Skin epidermis (tissue), 12 donors: ENCODE measurements at regions not wholly inside any gene's neighbourhood (a gene's known extent, or its start where the extent isn't known, plus 50 kb on each side); places are given as distances from the start of the nearest gene placed in this dataset.
"Not testable (repeated sequence)": the region's sequence is repeated elsewhere in the genome, so short reads cannot be mapped to it uniquely, and the experiment has no call there.

Source experiments
- H3K27ac ChIP-seq, 21 experiments: fragments of 200-600 bp; sonication (generic) in 11 of 21; one replicate each; pipeline ENCODE4 v1.5.0; 2020; ENCODE audit warnings: mild to moderate bottlenecking in 3 of 21, inconsistent platforms in 2 of 21, moderate library complexity in 2 of 21
- H3K4me3 ChIP-seq, 7 experiments: fragments of 200-600 bp; sonication (generic) in 2 of 7; one replicate each; pipeline ENCODE4 v1.5.0; 2020; ENCODE audit warnings: inconsistent platforms in 2 of 7, mild to moderate bottlenecking in 2 of 7, moderate library complexity in 1 of 7

GRCh38 chr10:26952094-26952493 lies 91.3 kb upstream of the ABI1 start:
- Histone ChIP-seq H3K4me3 (no peak overlapping the region), H3K27ac (no peak overlapping the region)

- Histone ChIP-seq H3K4me3 (no peak overlapping the region), H3K27ac (no peak overlapping the region)
Observed at GRCh38 chr10:26951650-26952049, 90.9 kb upstream of the ABI1 start.

- Histone ChIP-seq H3K27ac (no peak overlapping the region), H3K4me3 (no peak overlapping the region)
Observed at GRCh38 chr10:26950934-26951333, 90.2 kb upstream of the ABI1 start.

GRCh38 chr10:26946102-26946811 lies 85.5 kb upstream of the ABI1 start:
- Histone ChIP-seq H3K4me3 (peak overlapping the region in 4 of 7 experiments; percentile 8 to 29 (median 19)), H3K27ac (peak overlapping the region in 5 of 21 experiments; percentile 11 to 51 (median 25))

GRCh38 chr10:26944261-26944882 lies 83.6 kb upstream of the ABI1 start:
- Histone ChIP-seq H3K4me3 (no peak overlapping the region), H3K27ac (no peak overlapping the region)

GRCh38 chr10:26939962-26940354 lies 79.2 kb upstream of the ABI1 start:
- H3K27ac ChIP-seq, result no peak overlapping the region
- no peak overlapping the region for H3K4me3 ChIP-seq

- no peak overlapping the region for H3K4me3 ChIP-seq
Observed at GRCh38 chr10:26939290-26939961, 78.7 kb upstream of the ABI1 start.

GRCh38 chr10:26938578-26938977 lies 77.8 kb upstream of the ABI1 start:
- H3K27ac ChIP-seq, result no peak overlapping the region
- no peak overlapping the region for H3K4me3 ChIP-seq

More at GRCh38 chr10:26939290-26939961, 78.7 kb upstream of the ABI1 start:
- H3K27ac ChIP-seq, result no peak overlapping the region

GRCh38 chr10:26937371-26937770 lies 76.6 kb upstream of the ABI1 start:
- no peak overlapping the region for H3K4me3 ChIP-seq
- H3K27ac ChIP-seq, result no peak overlapping the region

- not testable (repeated sequence) for H3K4me3 ChIP-seq, H3K27ac ChIP-seq
Observed at GRCh38 chr10:26934190-26934589, 73.4 kb upstream of the ABI1 start.

- Histone ChIP-seq H3K4me3 (no peak overlapping the region), H3K27ac (no peak overlapping the region)
Observed at GRCh38 chr10:26932576-26932975, 71.8 kb upstream of the ABI1 start.

- H3K27ac ChIP-seq, result no peak overlapping the region
- H3K4me3 ChIP-seq, result no peak overlapping the region
Observed at GRCh38 chr10:26931223-26931622, 70.5 kb upstream of the ABI1 start.

GRCh38 chr10:26922824-26923223 lies 62.1 kb upstream of the ABI1 start:
- H3K4me3 ChIP-seq, H3K27ac ChIP-seq: not testable (repeated sequence)

- not testable (repeated sequence) for H3K27ac ChIP-seq
Observed at GRCh38 chr10:26919156-26919860, 58.5 kb upstream of the ABI1 start.

GRCh38 chr10:26914898-26915297 lies 54.1 kb upstream of the ABI1 start:
- Histone ChIP-seq H3K27ac (no peak overlapping the region), H3K4me3 (no peak overlapping the region)

More at GRCh38 chr10:26919156-26919860, 58.5 kb upstream of the ABI1 start:
- not testable (repeated sequence) for H3K4me3 ChIP-seq

- Histone ChIP-seq H3K27ac (no peak overlapping the region), H3K4me3 (no peak overlapping the region)
Observed at GRCh38 chr10:26911811-26912461, 51.2 kb upstream of the ABI1 start.
